Esophagus squamous epithelium (tissue), 5 donors: ENCODE measurements at regions not wholly inside any gene's neighbourhood (a gene's known extent, or its start where the extent isn't known, plus 50 kb on each side); places are given as distances from the start of the nearest gene placed in this dataset.

Source experiments
- DNase-seq: peaks from one replicate; lab custom pipeline; 2025; lab: John Stamatoyannopoulos, UW
- H3K27ac ChIP-seq, 4 donors: fragments of 200-600 bp; sonication (generic); one replicate each; pipeline ENCODE4 v1.5.1; 2016 to 2019; ENCODE audit warnings: mild to moderate bottlenecking in 1 of 4
- H3K27me3 ChIP-seq, 4 donors: fragments of 200-600 bp; sonication (generic); 1 replicate in 3 of 4; 2 replicates in 1 of 4; pipeline versions ENCODE4 v1.5.1 to v1.6.0; 2017 to 2021; ENCODE audit warnings: antibody characterized with exemption in 1 of 4
- H3K36me3 ChIP-seq, 3 donors: fragments of 200-600 bp; sonication (generic); one replicate each; pipeline ENCODE4 v1.5.1; 2016 to 2019
- H3K4me1 ChIP-seq, 3 donors: fragments of 200-600 bp; sonication (generic); one replicate each; pipeline ENCODE4 v1.5.1; 2017 to 2019
- H3K4me3 ChIP-seq, 4 donors: fragments of 200-600 bp; sonication (generic); 1 replicate in 3 of 4; 2 replicates in 1 of 4; pipeline ENCODE4 v1.5.1; 2016 to 2019; ENCODE audit warnings: mild to moderate bottlenecking in 2 of 4, moderate library complexity in 1 of 4
- H3K9me3 ChIP-seq, 3 donors: fragments of 200-600 bp; sonication (generic); one replicate each; pipeline ENCODE4 v1.5.1; 2016 to 2019
- CTCF ChIP-seq, 6 experiments: fragments of 450-650 bp in 4 of 6; fragments of 200-600 bp in 2 of 6; sonication (generic) in 2 of 6; IDR thresholded peaks; one replicate each; pipeline ENCODE4 v1.5.1; 2016 to 2019; ENCODE audit warnings: antibody characterized with exemption in 6 of 6, mild to moderate bottlenecking in 4 of 6, moderate library complexity in 4 of 6
- POLR2A ChIP-seq, 4 donors: fragments of 450-650 bp; IDR thresholded peaks; one replicate each; pipeline ENCODE4 v1.6.1; 2017; ENCODE audit warnings: antibody characterized with exemption in 4 of 4, mild to moderate bottlenecking in 4 of 4, moderate library complexity in 3 of 4
- WGBS, 2 donors: methylation state at CpG; one replicate each; pipeline ENCODE4 v1.1.5; 2018; 5-methylcytosine and 5-hydroxymethylcytosine counted together
- intact Hi-C: fragments of 100-400 bp; cut with DNase I; formaldehyde crosslinking; loops from one replicate; pipeline ENCODE4 v1.15.0; 2022
- donor health status: DM: yes; HTN: yes; CAD: no.

DNA sequence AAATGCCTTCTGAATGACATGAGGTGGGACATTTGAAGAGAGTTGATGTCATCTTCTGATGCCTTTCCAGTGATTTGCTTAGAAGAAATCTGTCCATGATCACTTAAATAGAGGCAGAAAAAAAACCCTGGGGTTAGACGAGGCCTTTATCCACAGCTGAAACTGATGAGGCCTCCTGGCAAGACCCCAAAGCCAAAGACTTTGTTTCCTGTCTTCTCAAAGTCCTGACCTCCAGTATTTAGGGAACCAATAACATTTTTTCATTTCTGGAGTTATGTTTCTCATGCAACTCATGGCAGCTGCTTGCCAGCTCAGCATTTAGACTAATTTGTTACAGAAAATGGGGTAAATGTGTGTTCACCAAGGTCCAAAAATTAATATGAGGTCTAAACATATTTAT lies 248.0 kb upstream of the PRDM1 start:
- intact Hi-C loops = no loop called here
- WGBS, 2 donors = 33% methylated on average over 1 of the region's 1 CpG

DNA sequence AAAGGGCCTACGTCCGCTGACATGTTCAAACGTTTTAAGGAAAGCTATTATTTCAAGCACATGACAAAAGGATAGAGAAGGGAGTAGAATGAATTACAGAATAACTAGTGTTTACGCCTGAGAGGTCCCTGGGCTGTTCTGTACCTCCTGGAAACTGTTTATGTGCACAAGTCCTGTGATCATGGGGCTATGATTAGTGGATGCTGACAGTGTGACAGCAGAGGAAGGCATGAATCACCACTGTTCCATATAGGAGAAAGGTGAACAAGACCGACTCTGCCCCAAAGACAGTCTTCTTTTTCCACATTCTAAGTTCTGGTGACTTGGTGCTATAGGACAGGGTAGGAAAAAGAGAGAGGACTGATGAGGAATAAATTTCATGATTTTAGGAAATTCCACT lies 249.2 kb upstream of the PRDM1 start:
- Histone ChIP-seq H3K4me1 (peaks cover 0 to 15% (median 4%) of the 10 kb centered on the region in 3 donors), H3K4me3 (no peak overlapping the region), H3K9me3 (no peaks in the 10 kb centered on the region), H3K27me3 (no peaks in the 10 kb centered on the region), H3K27ac (no peak overlapping the region), H3K36me3 (no peaks in the 10 kb centered on the region)
- WGBS, 2 donors = 78 to 87% methylated on average over 5 of the region's 5 CpGs
- intact Hi-C loops = no loop called here
- no peak for DNase-seq
- no peak for TF ChIP-seq POLR2A (IDR thresholded peaks at IDR 0.05)
- no peak for TF ChIP-seq CTCF (IDR thresholded peaks at IDR 0.05)

More for the DNA sequence above, 248.0 kb upstream of the PRDM1 start:
- no peaks in the 10 kb centered on the region for H3K27me3 ChIP-seq
- no peak overlapping the region for H3K27ac ChIP-seq
- no peak for TF ChIP-seq CTCF (IDR thresholded peaks at IDR 0.05)
- TF ChIP-seq POLR2A (IDR thresholded peaks at IDR 0.05) = no peak
- H3K4me1 ChIP-seq = peaks cover 0 to 10% (median 4%) of the 10 kb centered on the region in 3 donors
- H3K36me3 ChIP-seq = no peaks in the 10 kb centered on the region
- H3K4me3 ChIP-seq = no peak overlapping the region
- no peak for DNase-seq
- H3K9me3 ChIP-seq = no peaks in the 10 kb centered on the region

DNA sequence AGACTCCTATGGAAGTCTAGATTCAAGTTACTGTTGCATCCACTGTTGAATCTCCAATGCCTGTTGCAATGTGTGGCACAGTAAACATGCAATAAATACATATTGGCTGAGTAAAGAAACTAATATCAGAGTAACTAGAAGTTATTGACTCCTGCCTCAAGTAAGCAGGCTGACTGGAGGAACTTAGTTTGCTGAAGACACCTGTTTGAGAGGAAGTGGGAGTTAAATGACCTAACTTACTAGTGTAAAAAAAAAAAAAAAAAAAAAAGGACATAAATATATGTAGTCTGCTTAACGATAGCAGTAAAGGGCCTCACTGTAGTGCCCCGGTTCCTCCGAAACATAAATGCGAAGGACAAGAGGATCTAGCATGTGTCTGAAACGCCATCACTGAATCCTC lies 249.8 kb upstream of the PRDM1 start:
- no peak for DNase-seq
- no peak for TF ChIP-seq POLR2A (IDR thresholded peaks at IDR 0.05)
- TF ChIP-seq CTCF (IDR thresholded peaks at IDR 0.05) = no peak
- intact Hi-C loops = no loop called here
- H3K27ac ChIP-seq = no peak overlapping the region
- H3K9me3 ChIP-seq = no peaks in the 10 kb centered on the region
- H3K4me3 ChIP-seq = no peak overlapping the region
- peaks cover 0 to 15% (median 4%) of the 10 kb centered on the region in 3 donors for H3K4me1 ChIP-seq
- no peaks in the 10 kb centered on the region for H3K36me3 ChIP-seq
- WGBS, 2 donors = 88 to 89% methylated on average over 5 of the region's 5 CpGs
- H3K27me3 ChIP-seq = no peaks in the 10 kb centered on the region

DNA sequence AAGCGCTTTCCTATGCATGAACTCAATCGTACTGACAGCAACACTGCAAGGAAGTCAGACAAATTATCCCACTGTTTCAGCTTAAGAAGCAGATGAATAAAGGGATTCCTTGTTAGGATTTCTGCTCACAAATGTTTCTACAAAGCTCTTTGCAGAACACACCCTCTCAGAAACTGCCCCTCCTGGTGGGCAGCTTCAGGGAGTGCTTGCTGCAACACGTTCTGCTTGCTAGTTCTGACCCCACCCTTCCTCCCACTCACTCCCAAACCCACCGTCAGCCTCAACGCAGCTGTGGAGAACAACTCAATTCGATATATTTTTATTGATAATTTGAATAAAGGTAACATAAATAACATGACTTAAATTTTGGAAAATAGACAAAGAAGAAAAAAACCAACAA lies 250.8 kb upstream of the PRDM1 start:
- 37 to 47% methylated on average over 6 of the region's 6 CpGs for WGBS, 2 donors
- Histone ChIP-seq H3K27me3 (no peaks in the 10 kb centered on the region), H3K9me3 (no peaks in the 10 kb centered on the region), H3K27ac (no peak overlapping the region), H3K36me3 (no peaks in the 10 kb centered on the region), H3K4me3 (no peak overlapping the region), H3K4me1 (peaks cover 0 to 15% (median 4%) of the 10 kb centered on the region in 3 donors)
- TF ChIP-seq CTCF (IDR thresholded peaks at IDR 0.05) = peak in 2 of 6 experiments; percentile 20 to 44
- no peak for TF ChIP-seq POLR2A (IDR thresholded peaks at IDR 0.05)
- intact Hi-C loops = no loop called here
- no peak for DNase-seq

DNA sequence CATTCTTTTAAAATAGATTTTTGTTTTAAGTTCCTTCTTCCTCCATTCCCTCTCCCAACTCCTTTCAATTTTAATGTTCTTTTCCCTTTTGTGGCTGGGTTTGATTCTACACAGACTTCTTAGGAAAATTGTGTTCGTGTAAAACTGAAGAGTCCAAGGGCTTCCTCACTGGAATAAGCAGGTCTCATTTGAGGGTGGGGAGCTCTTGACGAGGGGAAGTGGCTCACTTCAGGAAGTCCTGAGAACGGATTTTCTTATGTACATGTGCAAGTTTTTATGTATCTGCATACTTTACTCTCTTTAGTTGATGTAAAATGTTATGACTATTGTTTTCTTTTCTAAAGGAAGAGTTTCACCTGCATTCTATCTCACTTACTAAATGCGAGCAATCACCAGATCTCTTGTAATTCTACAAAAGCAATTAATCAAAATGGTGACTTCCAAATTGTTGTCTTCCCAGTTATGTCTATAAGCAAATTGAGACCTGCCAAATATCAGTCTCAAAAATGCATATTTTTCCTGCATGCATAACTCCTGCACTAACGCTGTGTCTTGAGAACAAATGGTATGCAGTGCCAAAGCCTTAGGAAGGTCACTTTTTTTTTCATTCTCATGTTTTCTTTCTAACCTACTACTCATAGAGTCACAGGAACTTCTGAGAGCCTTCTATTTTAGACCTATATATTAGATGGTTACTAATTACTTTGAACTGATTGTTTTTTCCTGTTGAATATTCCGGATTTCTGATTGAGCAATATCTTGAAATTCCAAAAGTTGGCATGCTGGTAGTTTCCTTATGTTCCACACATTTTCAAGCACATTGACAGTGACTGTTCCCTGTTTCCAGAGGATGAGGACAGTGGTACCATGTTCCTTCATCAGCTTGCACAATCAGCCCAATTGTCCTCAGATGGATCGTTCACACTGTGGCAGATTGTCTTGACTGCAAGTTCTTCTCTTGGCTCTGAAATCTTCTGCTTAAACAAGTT lies 251.9 kb upstream of the PRDM1 start:
- Histone ChIP-seq H3K27ac (no peak overlapping the region), H3K9me3 (no peaks in the 10 kb centered on the region), H3K4me1 (peaks cover 0 to 15% (median 4%) of the 10 kb centered on the region in 3 donors), H3K4me3 (no peak overlapping the region), H3K27me3 (no peaks in the 10 kb centered on the region), H3K36me3 (no peaks in the 10 kb centered on the region)
- no peak for TF ChIP-seq POLR2A (IDR thresholded peaks at IDR 0.05)
- TF ChIP-seq CTCF (IDR thresholded peaks at IDR 0.05) = no peak
- DNase-seq = no peak
- intact Hi-C loops = no loop called here
- WGBS, 2 donors = 63 to 79% methylated on average over 7 of the region's 7 CpGs
